Liver (tissue), 8 donors: ENCODE measurements at regions not wholly inside any gene's neighbourhood (a gene's known extent, or its start where the extent isn't known, plus 50 kb on each side); places are given as distances from the start of the nearest gene placed in this dataset.

Source experiments
- DNase-seq: peaks from one replicate; pipeline ENCODE4 v3.0.0-alpha.2; 2017; ENCODE audit warnings: low spot score
- H3K27ac ChIP-seq, 2 donors: one replicate each; pipeline ENCODE4 v1.7.0; 2013; ENCODE audit warnings: inconsistent platforms in 2 of 2, low read length in 2 of 2, control low read depth in 1 of 2, low read depth in 1 of 2, mild to moderate bottlenecking in 1 of 2
- H3K27me3 ChIP-seq, 4 donors: one replicate each; pipeline versions ENCODE4 v1.6.1 to v1.7.0; 2013; ENCODE audit warnings: low read length in 3 of 4, inconsistent platforms in 1 of 4, mild to moderate bottlenecking in 1 of 4, moderate library complexity in 1 of 4; ENCODE audit not compliant: control insufficient read depth in 4 of 4, insufficient read depth in 4 of 4
- H3K36me3 ChIP-seq, 4 donors: one replicate each; pipeline versions ENCODE4 v1.6.1 to v1.7.0; 2013; ENCODE audit warnings: low read length in 3 of 4, mild to moderate bottlenecking in 3 of 4, low read depth in 1 of 4, moderate library complexity in 1 of 4; ENCODE audit not compliant: control insufficient read depth in 4 of 4, insufficient read depth in 3 of 4
- H3K4me1 ChIP-seq, 4 donors: one replicate each; pipeline versions ENCODE4 v1.6.1 to v1.7.0; 2013; ENCODE audit warnings: low read length in 3 of 4, mild to moderate bottlenecking in 3 of 4, moderate library complexity in 1 of 4; ENCODE audit not compliant: control insufficient read depth in 4 of 4, insufficient read depth in 4 of 4
- H3K4me3 ChIP-seq, 3 donors: one replicate each; pipeline versions ENCODE4 v1.6.1 to v1.7.0; 2013; ENCODE audit warnings: low read length in 3 of 3, control low read depth in 1 of 3, low read depth in 1 of 3, mild to moderate bottlenecking in 1 of 3
- H3K9ac ChIP-seq, 2 donors: one replicate each; pipeline ENCODE4 v1.7.0; 2013; ENCODE audit warnings: low read length in 2 of 2, mild to moderate bottlenecking in 2 of 2, moderate library complexity in 2 of 2, control low read depth in 1 of 2, low read depth in 1 of 2
- H3K9me3 ChIP-seq, 4 donors: one replicate each; pipeline versions ENCODE4 v1.6.1 to v1.7.0; 2013; ENCODE audit warnings: low read length in 3 of 4; ENCODE audit not compliant: control insufficient read depth in 4 of 4
- ATF3 ChIP-seq: IDR thresholded peaks from 2 replicates; pipeline ENCODE4 v1.6.1; 2016; ENCODE audit warnings: antibody characterized with exemption
- CTCF ChIP-seq: fragments of 150-350 bp; IDR thresholded peaks from 2 replicates; pipeline ENCODE4 v1.5.1; 2017; ENCODE audit warnings: improper control_type of control experiment, low read depth, low read length; ENCODE audit not compliant: missing input control
- EGR1 ChIP-seq, 2 donors: IDR thresholded peaks; 2 replicates each; pipeline ENCODE4 v1.6.1; 2016 to 2018; ENCODE audit warnings: antibody characterized with exemption in 2 of 2, low read depth in 2 of 2
- FOXA1 ChIP-seq: IDR thresholded peaks from 2 replicates; pipeline ENCODE4 v1.6.1; 2016; ENCODE audit warnings: antibody characterized with exemption
- FOXA2 ChIP-seq: IDR thresholded peaks from 2 replicates; pipeline ENCODE4 v1.6.1; 2016; ENCODE audit warnings: antibody characterized with exemption
- GABPA ChIP-seq, 2 donors: IDR thresholded peaks in 1 of 2; conservative IDR thresholded peaks in 1 of 2; 2 replicates each; pipeline ENCODE4 v1.6.1; 2016; ENCODE audit warnings: antibody characterized with exemption in 2 of 2, mild to moderate bottlenecking in 1 of 2, moderate library complexity in 1 of 2
- HNF4G ChIP-seq: IDR thresholded peaks from 2 replicates; pipeline ENCODE4 v1.6.1; 2016; ENCODE audit warnings: antibody characterized with exemption
- JUND ChIP-seq, 2 donors: IDR thresholded peaks; 2 replicates each; pipeline ENCODE4 v1.6.1; 2016; ENCODE audit warnings: antibody characterized with exemption in 2 of 2
- MAX ChIP-seq: IDR thresholded peaks from 2 replicates; pipeline ENCODE4 v1.6.1; 2016; ENCODE audit warnings: antibody characterized with exemption
- NR2F2 ChIP-seq: IDR thresholded peaks from 2 replicates; pipeline ENCODE4 v1.6.1; 2016; ENCODE audit warnings: antibody characterized with exemption
- RAD21 ChIP-seq, 2 donors: IDR thresholded peaks; 2 replicates each; pipeline ENCODE4 v1.6.1; 2016; ENCODE audit warnings: antibody characterized with exemption in 2 of 2, mild to moderate bottlenecking in 2 of 2
- REST ChIP-seq: IDR thresholded peaks from 2 replicates; pipeline ENCODE4 v1.6.1; 2016; ENCODE audit warnings: antibody characterized with exemption, mild to moderate bottlenecking
- RXRA ChIP-seq, 2 donors: IDR thresholded peaks; 2 replicates each; pipeline ENCODE4 v1.6.1; 2017 to 2018; ENCODE audit warnings: antibody characterized with exemption in 2 of 2, mild to moderate bottlenecking in 1 of 2
- SP1 ChIP-seq: IDR thresholded peaks from 2 replicates; pipeline ENCODE4 v1.6.1; 2018; ENCODE audit warnings: antibody characterized with exemption, mild to moderate bottlenecking
- TAF1 ChIP-seq: conservative IDR thresholded peaks from 2 replicates; pipeline ENCODE4 v1.6.1; 2016; ENCODE audit warnings: antibody characterized with exemption, mild to moderate bottlenecking
- WGBS: extraction: QIAGEN DNeasy Blood & Tissue Kit; methylation state at CpG from one replicate; pipeline ENCODE4 v1.1.7; 2013; 5-methylcytosine and 5-hydroxymethylcytosine counted together
- donor health status: healthy.
- donor health status: healthy.
- donor health status: healthy.
- donor health status: healthy.
- donor health status: healthy.

- H3K9ac ChIP-seq = no peak overlapping the region
- no peaks in the 10 kb centered on the region for H3K36me3 ChIP-seq
- peaks cover 0 to 2% (median 0%) of the 10 kb centered on the region in 4 donors for H3K27me3 ChIP-seq
- H3K9me3 ChIP-seq = peaks cover 0 to 3% (median under 1%) of the 10 kb centered on the region in 4 donors
- no peak for DNase-seq
- H3K27ac ChIP-seq = no peak overlapping the region
- TF ChIP-seq FOXA2 (no peak), REST (no peak), RXRA (IDR thresholded peaks at IDR 0.05) (no peak), FOXA1 (no peak), RAD21 (IDR thresholded peaks at IDR 0.05) (no peak), JUND (IDR thresholded peaks at IDR 0.05) (no peak)
- no peak overlapping the region for H3K4me3 ChIP-seq
- H3K4me1 ChIP-seq = no peaks in the 10 kb centered on the region
These were observed 1460.3 kb upstream of the SLC10A2 start for GRCh38 chr13:104526561-104526960.

- Histone ChIP-seq H3K9ac (no peak overlapping the region), H3K36me3 (no peaks in the 10 kb centered on the region), H3K27me3 (peaks cover 0 to 2% (median 0%) of the 10 kb centered on the region in 4 donors), H3K4me3 (no peak overlapping the region), H3K4me1 (no peaks in the 10 kb centered on the region), H3K9me3 (peaks cover 0 to 3% (median under 1%) of the 10 kb centered on the region in 4 donors), H3K27ac (no peak overlapping the region)
- no peak for TF ChIP-seq SP1
- no peak for TF ChIP-seq EGR1 (IDR thresholded peaks at IDR 0.05; ENCODE audit: low read depth in 2 of 2)
- TF ChIP-seq REST = no peak
- TF ChIP-seq JUND (IDR thresholded peaks at IDR 0.05) = no peak
- TF ChIP-seq MAX = no peak
- no peak for TF ChIP-seq NR2F2
- TF ChIP-seq TAF1 = no peak
- TF ChIP-seq GABPA (IDR thresholded peaks at IDR 0.05 in 1 of 2, conservative IDR thresholded peaks at IDR 0.05 in 1 of 2) = no peak
- TF ChIP-seq HNF4G = no peak
- no peak for TF ChIP-seq ATF3
- no peak for TF ChIP-seq CTCF
- TF ChIP-seq RAD21 (IDR thresholded peaks at IDR 0.05) = no peak
- no peak for DNase-seq
- WGBS = 90% methylated on average over 5 of the region's 5 CpGs
These were observed 1459.2 kb upstream of the SLC10A2 start for GRCh38 chr13:104525467-104525866.
